Cerebellar nuclear complex (tissue), 1 donor: ENCODE measurements at regions not wholly inside any gene's neighbourhood (a gene's known extent, or its start where the extent isn't known, plus 50 kb on each side); places are given as distances from the start of the nearest gene placed in this dataset.

ENCODE experiments used
- DNase-seq, 2 experiments: peaks; one replicate each; lab custom pipeline; 2025; lab: John Stamatoyannopoulos, UW

GRCh38 chr6:110537208-110538123, 61.1 kb upstream of the SLC22A16 start:
- no peak for DNase-seq

GRCh38 chr6:110534731-110535492, 58.5 kb upstream of the SLC22A16 start:
- DNase-seq: no peak

GRCh38 chr6:110532431-110532830, 56.0 kb upstream of the SLC22A16 start:
- DNase-seq: no peak

- DNase-seq: no peak
Observed at GRCh38 chr6:110530671-110531070, 54.3 kb upstream of the SLC22A16 start.

- no peak for DNase-seq
Observed at GRCh38 chr6:110529907-110530306, 53.5 kb upstream of the SLC22A16 start.

- DNase-seq: no peak
Observed at GRCh38 chr6:110529355-110529754, 52.9 kb upstream of the SLC22A16 start.

GRCh38 chr6:110528930-110529325, 52.5 kb upstream of the SLC22A16 start:
- DNase-seq: no peak

GRCh38 chr6:110528101-110528929, 51.9 kb upstream of the SLC22A16 start:
- peak in 1 of 2 experiments; percentile 29 for DNase-seq

- no peak for DNase-seq
Observed at GRCh38 chr6:110527516-110527915, 51.1 kb upstream of the SLC22A16 start.

- no peak for DNase-seq
Observed at GRCh38 chr6:110526726-110527125, 50.3 kb upstream of the SLC22A16 start.
